K562 (cell line): ENCODE measurements at regions not wholly inside any gene's neighbourhood (a gene's known extent, or its start where the extent isn't known, plus 50 kb on each side); places are given as distances from the start of the nearest gene placed in this dataset.

Experiments used
- ATAC-seq: fragments of 200-7000 bp; cut with Tn5 transposase; 3 replicates; pipeline ENCODE4 v1.9.1; 2020; ENCODE audit warnings: moderate library complexity
- BruUV-seq: library from RNA; stranded (reverse); fragments of 400-500 nt; replicated peaks from 2 replicates; lab custom pipeline; 2021; lab: Mats Ljungman, UMichigan
- CTCF ChIA-PET: fragments of 300-600 bp; formaldehyde crosslinking; extraction: SDS; loops from one replicate; lab custom pipeline; 2021; ENCODE audit warnings: low intra/inter-chr PET ratio; lab: Yijun Ruan, JAX
- POLR2A ChIA-PET: fragments of 300-600, 350-650 bp; sonication (Branson Sonifier 250); formaldehyde crosslinking; extraction: SDS; loops from one replicate; lab custom pipeline; 2021; ENCODE audit warnings: antibody characterized with exemption, inconsistent platforms; lab: Yijun Ruan, JAX
- DNase-seq, 4 experiments: peaks; one replicate each; pipeline versions ENCODE4 v3.0.0 to v3.0.0-alpha.2; 2011 to 2018; ENCODE audit warnings: low spot score in 3 of 4, mixed read lengths in 3 of 4; ENCODE audit errors: extremely low read depth in 1 of 4
- FAIRE-seq: peaks from 2 replicates; lab custom pipeline; 2011; peaks lifted over from hg19 to GRCh38; lab: Jason Lieb, UNC
- H2AFZ ChIP-seq: 2 replicates; pipeline ENCODE4 v1.6.0; 2011; ENCODE audit warnings: low read depth, low read length, control low read depth, inconsistent platforms
- H3K27ac ChIP-seq: fragments of 200-600 bp; 3 replicates; pipeline ENCODE4 v1.8.0; 2011; ENCODE audit warnings: low read depth, mild to moderate bottlenecking, control low read depth, inconsistent platforms, low read length, moderate library complexity, mixed read lengths; ENCODE audit errors: extremely low read depth
- H3K27me3 ChIP-seq, 2 experiments: fragments of 300-600 bp in 1 of 2; 2 replicates in 1 of 2; 3 replicates in 1 of 2; pipeline versions ENCODE4 v1.6.0 to v1.8.0; 2011; ENCODE audit warnings: inconsistent platforms in 2 of 2, low read length in 2 of 2, mild to moderate bottlenecking in 1 of 2, mixed read lengths in 1 of 2, moderate library complexity in 1 of 2; ENCODE audit not compliant: control insufficient read depth in 2 of 2, insufficient read depth in 2 of 2
- H3K36me3 ChIP-seq: fragments of 300-600 bp; 3 replicates; pipeline ENCODE4 v1.8.0; 2011; ENCODE audit warnings: mild to moderate bottlenecking, low read length, inconsistent platforms; ENCODE audit not compliant: control insufficient read depth, insufficient read depth
- H3K4me1 ChIP-seq, 2 experiments: fragments of 200-600 bp in 1 of 2; replicated peaks in 1 of 2; 2 replicates in 1 of 2; 3 replicates in 1 of 2; pipeline versions ENCODE4 v1.5.1 to v1.8.0; 2011; ENCODE audit warnings: inconsistent platforms in 2 of 2, low read length in 2 of 2, mild to moderate bottlenecking in 1 of 2, mixed read lengths in 1 of 2, moderate library complexity in 1 of 2; ENCODE audit not compliant: control insufficient read depth in 2 of 2, insufficient read depth in 2 of 2
- H3K4me2 ChIP-seq: 2 replicates; pipeline ENCODE4 v1.6.1; 2011; ENCODE audit warnings: low read length, control low read depth, inconsistent platforms, mixed read lengths; ENCODE audit not compliant: insufficient read depth
- H3K4me3 ChIP-seq: fragments of 200-600 bp; sonication (generic), shearing (Covaris generic); 2 replicates; pipeline ENCODE4 v1.5.1; 2016; ENCODE audit warnings: control low read depth, inconsistent platforms
- H3K79me2 ChIP-seq: fragments of 200-600 bp; 3 replicates; pipeline ENCODE4 v1.8.0; 2011; ENCODE audit warnings: low read length, inconsistent platforms; ENCODE audit not compliant: control insufficient read depth, insufficient read depth
- H3K9ac ChIP-seq, 2 experiments: 2 replicates each; pipeline versions ENCODE4 v1.6.0 to v1.6.1; 2011; ENCODE audit warnings: low read depth in 2 of 2, low read length in 2 of 2, control low read depth in 1 of 2, inconsistent platforms in 1 of 2, mild to moderate bottlenecking in 1 of 2, mixed read lengths in 1 of 2; ENCODE audit not compliant: insufficient read depth in 1 of 2
- H3K9me1 ChIP-seq: one replicate; pipeline ENCODE4 v1.6.0; 2011; ENCODE audit warnings: inconsistent platforms, mild to moderate bottlenecking, low read length, moderate library complexity; ENCODE audit not compliant: control insufficient read depth, insufficient read depth
- H3K9me3 ChIP-seq: replicated peaks from 2 replicates; pipeline ENCODE4 v1.5.1; 2011; ENCODE audit warnings: low read depth, low read length, inconsistent platforms; ENCODE audit not compliant: control insufficient read depth, insufficient read depth
- H4K20me1 ChIP-seq: replicated peaks from 2 replicates; pipeline ENCODE4 v1.6.1; 2011; ENCODE audit warnings: low read length, inconsistent platforms, mixed read lengths; ENCODE audit not compliant: control insufficient read depth, insufficient read depth
- ETV1 ChIP-seq: fragments of 450-650 bp; conservative IDR thresholded peaks from 2 replicates; pipeline ENCODE4 v1.6.1; 2016; ENCODE audit warnings: missing genetic modification characterization, control low read depth, low read depth, missing compliant biosample characterization
- EWSR1 ChIP-seq: fragments of 450-650 bp; IDR thresholded peaks from 2 replicates; pipeline ENCODE4 v1.6.1; 2018; ENCODE audit warnings: borderline replicate concordance, mild to moderate bottlenecking, low read depth, moderate library complexity; ENCODE audit not compliant: partially characterized antibody
- KDM5B ChIP-seq: fragments of 200-600 bp; sonication (generic); IDR thresholded peaks from 2 replicates; pipeline ENCODE4 v1.6.1; 2012; ENCODE audit warnings: low read depth, mild to moderate bottlenecking, moderate library complexity, low read length, control low read depth, inconsistent platforms; ENCODE audit not compliant: insufficient replicate concordance
- MXD1 ChIP-seq: fragments of 250-450 bp; sonication (Bioruptor Pico); IDR thresholded peaks from 2 replicates; pipeline ENCODE4 v1.8.0; 2021; ENCODE audit warnings: borderline replicate concordance, mild to moderate bottlenecking, moderate library complexity; ENCODE audit not compliant: poor library complexity, severe bottlenecking
- NFRKB ChIP-seq: fragments of 450-650 bp; IDR thresholded peaks from 2 replicates; pipeline ENCODE4 v1.6.1; 2016; ENCODE audit warnings: low read depth
- NR1H2 ChIP-seq: sonication (generic); formaldehyde crosslinking; IDR thresholded peaks from 2 replicates; pipeline ENCODE4 v1.4.0; 2020; ENCODE audit warnings: mild to moderate bottlenecking, missing genetic modification reagents
- POLR3G ChIP-seq: IDR thresholded peaks from 2 replicates; pipeline ENCODE4 v1.6.1; 2011; ENCODE audit not compliant: insufficient read length, insufficient replicate concordance; ENCODE audit errors: extremely low read depth
- TEAD4 ChIP-seq, 2 experiments: sonication (generic) in 1 of 2; formaldehyde crosslinking in 1 of 2; IDR thresholded peaks; 2 replicates each; pipeline versions ENCODE4 v1.6.1 to v1.8.0; 2012 to 2022; ENCODE audit warnings: borderline replicate concordance in 1 of 2, inconsistent platforms in 1 of 2, low read length in 1 of 2, mild to moderate bottlenecking in 1 of 2, missing genetic modification reagents in 1 of 2
- XRCC3 ChIP-seq: fragments of 450-650 bp; IDR thresholded peaks from 2 replicates; pipeline ENCODE4 v1.6.1; 2017; ENCODE audit warnings: mild to moderate bottlenecking, moderate library complexity
- XRCC5 ChIP-seq: fragments of 200-400 bp; formaldehyde crosslinking; IDR thresholded peaks from 2 replicates; pipeline ENCODE4 v1.6.1; 2017; ENCODE audit warnings: low read depth, mild to moderate bottlenecking, low read length
- YBX1 ChIP-seq: fragments of 450-650 bp; IDR thresholded peaks from 2 replicates; pipeline ENCODE4 v1.7.1; 2016; ENCODE audit warnings: mild to moderate bottlenecking
- ZBTB1 ChIP-seq: sonication (generic); formaldehyde crosslinking; IDR thresholded peaks from 2 replicates; pipeline ENCODE4 v1.8.1; 2023; ENCODE audit warnings: missing genetic modification reagents, low read depth, mild to moderate bottlenecking, borderline replicate concordance
- ZNF518B ChIP-seq: fragments of 250-450 bp; sonication (Bioruptor Pico); IDR thresholded peaks from 2 replicates; pipeline ENCODE4 v1.5.0; 2021; ENCODE audit warnings: mild to moderate bottlenecking, moderate library complexity
- ZNF830 ChIP-seq: fragments of 250-450 bp; sonication (Bioruptor Pico); IDR thresholded peaks from 2 replicates; pipeline ENCODE4 v1.5.0; 2021; ENCODE audit warnings: mild to moderate bottlenecking
- in situ Hi-C: fragments of 300-500 bp; cut with MboI; formaldehyde crosslinking; loops from 4 replicates; pipeline ENCODE4 v1.15.0; 2018; ENCODE audit warnings: inconsistent platforms, mixed read lengths
- intact Hi-C: fragments of 100-400 bp; cut with micrococcal nuclease; formaldehyde crosslinking; loops from 2 replicates; pipeline ENCODE4 v1.14.2; 2022
- TF ChIP-seq, protein P1 (sequence below): fragments of 450-650 bp; IDR thresholded peaks from 2 replicates; pipeline ENCODE4 v1.6.1; 2016
- TF ChIP-seq, protein P2 (sequence below): fragments of 450-650 bp; IDR thresholded peaks from 2 replicates; pipeline ENCODE4 v1.6.1; 2018; ENCODE audit warnings: mild to moderate bottlenecking, low read depth; ENCODE audit not compliant: partially characterized antibody

- no peak for ATAC-seq
- H3K9me1 ChIP-seq: no peaks in the 10 kb centered on the region
- no peaks in the 10 kb centered on the region for H4K20me1 ChIP-seq
- H3K79me2 ChIP-seq: no peaks in the 10 kb centered on the region
- no peaks in the 10 kb centered on the region for H3K36me3 ChIP-seq
- ChIA-PET CTCF (no interaction called here), POLR2A (no interaction called here)
- H3K9me3 ChIP-seq: peaks cover 3% of the 10 kb centered on the region; the same call in 1 of the 2 replicates
- FAIRE-seq: no peak
- no TSS peak for BruUV-seq
- in situ Hi-C loops: no loop called here
- H3K4me2 ChIP-seq: no peak overlapping the region
- no peak overlapping the region for H3K4me3 ChIP-seq
- no peaks in the 10 kb centered on the region for H3K4me1 ChIP-seq
- TF ChIP-seq, protein P1, sequence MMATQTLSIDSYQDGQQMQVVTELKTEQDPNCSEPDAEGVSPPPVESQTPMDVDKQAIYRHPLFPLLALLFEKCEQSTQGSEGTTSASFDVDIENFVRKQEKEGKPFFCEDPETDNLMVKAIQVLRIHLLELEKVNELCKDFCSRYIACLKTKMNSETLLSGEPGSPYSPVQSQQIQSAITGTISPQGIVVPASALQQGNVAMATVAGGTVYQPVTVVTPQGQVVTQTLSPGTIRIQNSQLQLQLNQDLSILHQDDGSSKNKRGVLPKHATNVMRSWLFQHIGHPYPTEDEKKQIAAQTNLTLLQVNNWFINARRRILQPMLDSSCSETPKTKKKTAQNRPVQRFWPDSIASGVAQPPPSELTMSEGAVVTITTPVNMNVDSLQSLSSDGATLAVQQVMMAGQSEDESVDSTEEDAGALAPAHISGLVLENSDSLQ: no peak
- TF ChIP-seq ETV1 (tag) (no peak), POLR3G (no peak), MXD1 (CRISPR knock-in tag) (no peak), YBX1 (no peak), ZNF518B (CRISPR knock-in tag) (no peak), ZBTB1 (no peak), ZNF830 (no peak), NFRKB (no peak), XRCC3 (no peak), TEAD4 (IDR thresholded peaks at IDR 0.05; ENCODE audit: low read length) (no peak), TEAD4 (CRISPR knock-in tag; IDR thresholded peaks at IDR 0.05; ENCODE audit: borderline replicate concordance) (no peak), NR1H2 (CRISPR knock-in tag) (no peak), KDM5B (no peak), EWSR1 (no peak), XRCC5 (no peak)
- TF ChIP-seq, protein P2, sequence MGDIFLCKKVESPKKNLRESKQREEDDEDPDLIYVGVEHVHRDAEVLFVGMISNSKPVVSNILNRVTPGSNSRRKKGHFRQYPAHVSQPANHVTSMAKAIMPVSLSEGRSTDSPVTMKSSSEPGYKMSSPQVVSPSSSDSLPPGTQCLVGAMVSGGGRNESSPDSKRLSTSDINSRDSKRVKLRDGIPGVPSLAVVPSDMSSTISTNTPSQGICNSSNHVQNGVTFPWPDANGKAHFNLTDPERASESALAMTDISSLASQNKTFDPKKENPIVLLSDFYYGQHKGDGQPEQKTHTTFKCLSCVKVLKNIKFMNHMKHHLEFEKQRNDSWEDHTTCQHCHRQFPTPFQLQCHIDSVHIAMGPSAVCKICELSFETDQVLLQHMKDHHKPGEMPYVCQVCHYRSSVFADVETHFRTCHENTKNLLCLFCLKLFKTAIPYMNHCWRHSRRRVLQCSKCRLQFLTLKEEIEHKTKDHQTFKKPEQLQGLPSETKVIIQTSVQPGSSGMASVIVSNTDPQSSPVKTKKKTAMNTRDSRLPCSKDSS: no peak
- TF ChIP-seq, all 486 proteins: peak for 0
- Histone ChIP-seq H3K27me3 (no peaks in the 10 kb centered on the region), H3K9ac (no peak overlapping the region), H2AFZ (no peak overlapping the region), H3K27ac (no peak overlapping the region)
- no peak for DNase-seq
- intact Hi-C loops: no loop called here
Observed at GRCh38 chr9:119853126-119853525, 483.9 kb upstream of the BRINP1 start.
